Astrocyte of the hippocampus (primary cell): ENCODE measurements at regions not wholly inside any gene's neighbourhood (a gene's known extent, or its start where the extent isn't known, plus 50 kb on each side); places are given as distances from the start of the nearest gene placed in this dataset.
"Not testable (repeated sequence)": the region's sequence is repeated elsewhere in the genome, so short reads cannot be mapped to it uniquely, and the experiment has no call there.

Experiments used
- DNase-seq: peaks from one replicate; pipeline ENCODE4 v3.0.0; 2011; ENCODE audit warnings: low read depth, low spot score

- DNase-seq = no peak
Measured at GRCh38 chr15:67945131-67945530, 105.3 kb upstream of the RNU6-1 start.

GRCh38 chr15:67945951-67946700 lies 106.3 kb upstream of the RNU6-1 start:
- DNase-seq = peak; percentile 59

GRCh38 chr15:67946701-67947100 lies 106.9 kb upstream of the RNU6-1 start:
- DNase-seq = no peak

GRCh38 chr15:67947254-67948039 lies 106.7 kb upstream of the PIAS1 start:
- no peak for DNase-seq

GRCh38 chr15:67948215-67948614 lies 105.9 kb upstream of the PIAS1 start:
- DNase-seq = no peak

GRCh38 chr15:67951187-67951586 lies 102.9 kb upstream of the PIAS1 start:
- DNase-seq = not testable (repeated sequence)

GRCh38 chr15:67953299-67953698 lies 100.8 kb upstream of the PIAS1 start:
- DNase-seq = no peak

GRCh38 chr15:67955252-67955651 lies 98.9 kb upstream of the PIAS1 start:
- DNase-seq = no peak

GRCh38 chr15:67957435-67958132 lies 96.5 kb upstream of the PIAS1 start:
- DNase-seq = no peak

GRCh38 chr15:67967871-67968431 lies 86.2 kb upstream of the PIAS1 start:
- peak; percentile 88 for DNase-seq

GRCh38 chr15:67968564-67968963 lies 85.6 kb upstream of the PIAS1 start:
- no peak for DNase-seq

- no peak for DNase-seq
Measured at GRCh38 chr15:67968966-67969365, 85.1 kb upstream of the PIAS1 start.

GRCh38 chr15:67969892-67970291 lies 84.2 kb upstream of the PIAS1 start:
- no peak for DNase-seq

GRCh38 chr15:67972377-67972776 lies 81.7 kb upstream of the PIAS1 start:
- DNase-seq = no peak

GRCh38 chr15:67973846-67974245 lies 80.3 kb upstream of the PIAS1 start:
- no peak for DNase-seq

GRCh38 chr15:67976506-67977073 lies 77.5 kb upstream of the PIAS1 start:
- no peak for DNase-seq

- DNase-seq = no peak
Measured at GRCh38 chr15:67977414-67978089, 76.6 kb upstream of the PIAS1 start.

- DNase-seq = no peak
Measured at GRCh38 chr15:67979281-67979680, 74.8 kb upstream of the PIAS1 start.

GRCh38 chr15:67980171-67980570 lies 73.9 kb upstream of the PIAS1 start:
- no peak for DNase-seq

- DNase-seq = no peak
Measured at GRCh38 chr15:67980773-67981685, 73.1 kb upstream of the PIAS1 start.
